ENCODE measurements at regions not wholly inside any gene's neighbourhood (a gene's known extent, or its start where the extent isn't known, plus 50 kb on each side); places are given as distances from the start of the nearest gene placed in this dataset.

DNA sequence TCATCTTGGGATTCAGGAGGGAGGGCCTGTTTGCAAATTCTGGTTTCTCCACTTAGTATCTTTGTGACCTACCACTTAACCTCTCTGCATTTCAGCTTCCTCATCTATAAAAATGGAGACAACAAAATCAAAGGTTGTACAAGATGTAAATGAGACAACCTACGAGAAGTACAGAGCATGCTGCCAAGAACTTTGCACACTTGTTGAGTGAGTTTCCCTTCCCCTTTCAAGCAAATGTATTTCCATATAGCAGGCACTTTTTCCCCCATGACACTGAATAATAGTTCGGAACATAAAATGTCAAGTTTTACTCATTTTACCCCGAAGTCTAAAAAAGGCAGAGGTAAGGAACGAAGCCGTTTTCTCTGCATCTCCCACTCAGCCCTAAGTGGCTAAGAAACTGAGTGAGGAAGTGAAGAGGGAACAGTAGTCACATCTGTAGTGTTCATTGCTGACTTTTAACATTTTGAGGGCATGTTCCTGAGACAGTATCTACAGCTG, 159.0 kb downstream of the TLE1 start (continued):
- no peak for TF ChIP-seq SUZ12 (IDR thresholded peaks at IDR 0.05; ENCODE audit: low read length)
